Adrenal gland (tissue), 5 donors: ENCODE measurements at regions not wholly inside any gene's neighbourhood (a gene's known extent, or its start where the extent isn't known, plus 50 kb on each side); places are given as distances from the start of the nearest gene placed in this dataset.

Experiments
- CTCF ChIP-seq, 6 experiments: fragments of 450-650 bp in 4 of 6; fragments of 200-600 bp in 2 of 6; sonication (generic) in 1 of 6; IDR thresholded peaks; 1 replicate in 5 of 6; 2 replicates in 1 of 6; pipeline versions ENCODE4 v1.5.1 to v1.8.0; 2016 to 2021; ENCODE audit warnings: antibody characterized with exemption in 6 of 6, mild to moderate bottlenecking in 2 of 6, moderate library complexity in 1 of 6
- POLR2A ChIP-seq, 2 donors: fragments of 450-650 bp; IDR thresholded peaks; one replicate each; pipeline ENCODE4 v1.6.1; 2017; ENCODE audit warnings: antibody characterized with exemption in 2 of 2, mild to moderate bottlenecking in 2 of 2, moderate library complexity in 1 of 2
- donor health status: DM: no; HTN: no; CAD: no.

GRCh38 chr14:25215607-25216006, 165.7 kb upstream of the STXBP6 start:
- no peak for TF ChIP-seq CTCF (IDR thresholded peaks at IDR 0.05)
- no peak for TF ChIP-seq POLR2A (IDR thresholded peaks at IDR 0.05)
